ENCODE measurements at regions not wholly inside any gene's neighbourhood (a gene's known extent, or its start where the extent isn't known, plus 50 kb on each side); places are given as distances from the start of the nearest gene placed in this dataset.

- no peak overlapping the region for H3K4me3 Mint-ChIP-seq (ENCODE audit: unreplicated experiment)
- H3K27me3 Mint-ChIP-seq (ENCODE audit: unreplicated experiment) = no peaks in the 10 kb centered on the region
- no peak for DNase-seq (ENCODE audit: low spot score)
- no peaks in the 10 kb centered on the region for H3K9me3 Mint-ChIP-seq (ENCODE audit: unreplicated experiment)
- H3K27ac Mint-ChIP-seq (ENCODE audit: unreplicated experiment) = no peak overlapping the region
- H3K4me1 Mint-ChIP-seq (ENCODE audit: unreplicated experiment) = peaks cover 4% of the 10 kb centered on the region
- no peaks in the 10 kb centered on the region for H3K36me3 Mint-ChIP-seq (ENCODE audit: low read depth, unreplicated experiment)
- no peak for TF ChIP-seq CTCF (IDR thresholded peaks at IDR 0.05; ENCODE audit: unreplicated experiment)
Observed at GRCh38 chr3:181497358-181497757, 214.4 kb upstream of the SOX2 start.

- H3K27ac Mint-ChIP-seq (ENCODE audit: unreplicated experiment) = no peak overlapping the region
- no peaks in the 10 kb centered on the region for H3K9me3 Mint-ChIP-seq (ENCODE audit: unreplicated experiment)
- no peaks in the 10 kb centered on the region for H3K36me3 Mint-ChIP-seq (ENCODE audit: low read depth, unreplicated experiment)
- H3K27me3 Mint-ChIP-seq (ENCODE audit: unreplicated experiment) = no peaks in the 10 kb centered on the region
- H3K4me1 Mint-ChIP-seq (ENCODE audit: unreplicated experiment) = peaks cover 17% of the 10 kb centered on the region
- DNase-seq (ENCODE audit: low spot score) = no peak
- TF ChIP-seq CTCF (IDR thresholded peaks at IDR 0.05; ENCODE audit: unreplicated experiment) = no peak
- H3K4me3 Mint-ChIP-seq (ENCODE audit: unreplicated experiment) = no peak overlapping the region
Observed at GRCh38 chr3:181493423-181493822, 218.3 kb upstream of the SOX2 start.

- no peak for TF ChIP-seq CTCF (IDR thresholded peaks at IDR 0.05; ENCODE audit: unreplicated experiment)
- no peak for DNase-seq (ENCODE audit: low spot score)
- no peak overlapping the region for H3K27ac Mint-ChIP-seq (ENCODE audit: unreplicated experiment)
- no peaks in the 10 kb centered on the region for H3K27me3 Mint-ChIP-seq (ENCODE audit: unreplicated experiment)
- no peak overlapping the region for H3K4me3 Mint-ChIP-seq (ENCODE audit: unreplicated experiment)
- peaks cover 33% of the 10 kb centered on the region for H3K4me1 Mint-ChIP-seq (ENCODE audit: unreplicated experiment)
- no peaks in the 10 kb centered on the region for H3K9me3 Mint-ChIP-seq (ENCODE audit: unreplicated experiment)
- H3K36me3 Mint-ChIP-seq (ENCODE audit: low read depth, unreplicated experiment) = no peaks in the 10 kb centered on the region
Observed at GRCh38 chr3:181488536-181488935, 223.2 kb upstream of the SOX2 start.

DNA sequence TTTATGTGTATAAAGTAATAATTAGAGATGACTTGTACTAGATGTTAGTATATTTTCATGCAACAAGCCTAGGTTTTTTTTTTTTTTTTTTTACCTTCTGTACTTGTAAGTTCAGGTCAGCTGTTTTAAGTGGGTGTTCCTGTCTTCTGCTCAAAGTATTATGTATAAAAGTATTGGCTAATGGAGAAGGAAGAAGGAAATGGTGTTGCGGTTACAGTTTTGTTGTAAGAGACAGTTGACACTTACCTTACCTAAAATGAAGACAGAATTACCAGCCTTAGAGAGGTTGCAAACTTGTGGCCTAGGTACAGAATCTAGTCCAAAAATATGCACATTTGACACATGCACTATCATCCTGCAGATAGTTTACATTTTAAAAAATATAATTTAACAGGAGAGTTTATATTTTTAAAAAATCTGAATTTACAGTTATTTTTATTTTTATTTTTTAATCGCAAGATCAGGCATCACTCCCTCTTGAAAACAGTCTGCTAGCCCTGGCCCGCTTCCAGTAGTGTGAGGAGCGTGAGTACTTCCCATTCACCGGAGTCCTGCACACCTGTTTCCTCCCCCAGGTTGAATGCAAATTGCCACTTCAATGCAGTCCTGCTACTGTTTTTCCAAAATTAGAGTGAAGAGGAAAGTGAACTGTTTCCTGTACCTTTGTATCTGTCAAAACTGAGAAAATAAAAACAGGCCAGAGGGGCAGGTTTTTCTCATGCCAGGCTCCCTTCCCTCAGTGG lies 224.3 kb upstream of the SOX2 start:
- no peaks in the 10 kb centered on the region for H3K27me3 Mint-ChIP-seq (ENCODE audit: unreplicated experiment)
- no peak for TF ChIP-seq CTCF (IDR thresholded peaks at IDR 0.05; ENCODE audit: unreplicated experiment)
- DNase-seq (ENCODE audit: low spot score) = no peak
- H3K4me1 Mint-ChIP-seq (ENCODE audit: unreplicated experiment) = peaks cover 33% of the 10 kb centered on the region
- no peaks in the 10 kb centered on the region for H3K9me3 Mint-ChIP-seq (ENCODE audit: unreplicated experiment)
- no peak overlapping the region for H3K4me3 Mint-ChIP-seq (ENCODE audit: unreplicated experiment)
- peak overlapping the region; percentile 87 for H3K27ac Mint-ChIP-seq (ENCODE audit: unreplicated experiment)
- no peaks in the 10 kb centered on the region for H3K36me3 Mint-ChIP-seq (ENCODE audit: low read depth, unreplicated experiment)

DNA sequence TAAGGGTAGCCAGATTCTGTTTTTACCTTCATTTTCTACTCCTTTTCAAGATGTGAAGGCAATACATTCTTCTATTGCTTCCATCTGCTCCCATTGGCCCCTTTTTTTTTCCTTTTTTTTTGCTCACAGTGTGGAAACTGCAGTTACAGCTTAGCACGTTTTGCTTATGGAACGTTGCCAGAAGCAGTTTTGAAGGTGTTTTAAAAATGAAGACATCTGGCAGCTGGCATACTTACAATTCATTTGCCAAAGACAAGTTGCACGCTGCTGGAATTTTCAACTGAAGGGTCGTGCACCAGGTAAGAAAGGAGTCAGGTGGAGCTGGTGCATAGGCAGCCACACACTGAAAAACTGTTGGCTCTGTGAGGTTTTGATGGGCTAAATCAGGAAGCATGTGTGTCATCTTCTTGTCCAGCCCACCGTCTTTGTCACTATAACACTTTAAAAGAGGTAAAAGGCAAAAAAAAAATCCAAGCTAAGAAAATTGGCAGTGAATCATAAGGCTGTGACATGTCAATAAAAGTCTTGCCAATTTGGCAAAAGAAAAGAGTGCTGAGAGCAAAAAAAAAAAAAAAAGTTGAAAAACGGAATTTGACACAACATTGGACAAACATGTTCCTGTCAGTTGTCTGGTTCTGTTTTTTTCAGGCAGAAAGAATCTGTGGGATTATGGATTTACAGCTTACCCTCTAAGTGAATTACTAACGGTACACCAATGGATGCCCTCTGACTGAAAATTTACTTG lies 225.4 kb upstream of the SOX2 start:
- Mint-ChIP-seq H3K4me1 (ENCODE audit: unreplicated experiment) (peaks cover 33% of the 10 kb centered on the region), H3K27ac (ENCODE audit: unreplicated experiment) (no peak overlapping the region), H3K4me3 (ENCODE audit: unreplicated experiment) (no peak overlapping the region), H3K36me3 (ENCODE audit: low read depth, unreplicated experiment) (no peaks in the 10 kb centered on the region), H3K9me3 (ENCODE audit: unreplicated experiment) (no peaks in the 10 kb centered on the region), H3K27me3 (ENCODE audit: unreplicated experiment) (no peaks in the 10 kb centered on the region)
- TF ChIP-seq CTCF (IDR thresholded peaks at IDR 0.05; ENCODE audit: unreplicated experiment) = no peak
- DNase-seq (ENCODE audit: low spot score) = no peak
